ENCODE measurements at regions not wholly inside any gene's neighbourhood (a gene's known extent, or its start where the extent isn't known, plus 50 kb on each side); places are given as distances from the start of the nearest gene placed in this dataset.

DNA sequence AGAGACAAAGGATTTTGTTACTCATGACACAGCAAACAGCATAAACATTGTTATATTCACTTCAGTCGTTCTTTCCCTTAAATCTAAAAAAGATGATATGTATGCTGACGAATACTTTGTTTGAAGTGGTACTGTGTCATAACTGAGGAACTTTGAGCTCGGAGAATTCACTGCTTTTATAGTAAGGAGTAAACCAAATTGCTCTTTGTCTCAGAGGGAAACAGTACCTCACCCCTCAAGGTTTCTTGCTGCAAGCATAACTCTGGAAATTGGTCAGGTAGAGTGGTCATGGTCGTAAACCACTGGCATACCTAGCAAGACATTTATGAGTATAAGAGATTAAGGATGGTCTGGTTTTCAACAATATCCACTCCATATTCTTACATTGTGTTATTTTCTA, 160.2 kb upstream of the OR4E1 start:
- TF ChIP-seq, protein P1, sequence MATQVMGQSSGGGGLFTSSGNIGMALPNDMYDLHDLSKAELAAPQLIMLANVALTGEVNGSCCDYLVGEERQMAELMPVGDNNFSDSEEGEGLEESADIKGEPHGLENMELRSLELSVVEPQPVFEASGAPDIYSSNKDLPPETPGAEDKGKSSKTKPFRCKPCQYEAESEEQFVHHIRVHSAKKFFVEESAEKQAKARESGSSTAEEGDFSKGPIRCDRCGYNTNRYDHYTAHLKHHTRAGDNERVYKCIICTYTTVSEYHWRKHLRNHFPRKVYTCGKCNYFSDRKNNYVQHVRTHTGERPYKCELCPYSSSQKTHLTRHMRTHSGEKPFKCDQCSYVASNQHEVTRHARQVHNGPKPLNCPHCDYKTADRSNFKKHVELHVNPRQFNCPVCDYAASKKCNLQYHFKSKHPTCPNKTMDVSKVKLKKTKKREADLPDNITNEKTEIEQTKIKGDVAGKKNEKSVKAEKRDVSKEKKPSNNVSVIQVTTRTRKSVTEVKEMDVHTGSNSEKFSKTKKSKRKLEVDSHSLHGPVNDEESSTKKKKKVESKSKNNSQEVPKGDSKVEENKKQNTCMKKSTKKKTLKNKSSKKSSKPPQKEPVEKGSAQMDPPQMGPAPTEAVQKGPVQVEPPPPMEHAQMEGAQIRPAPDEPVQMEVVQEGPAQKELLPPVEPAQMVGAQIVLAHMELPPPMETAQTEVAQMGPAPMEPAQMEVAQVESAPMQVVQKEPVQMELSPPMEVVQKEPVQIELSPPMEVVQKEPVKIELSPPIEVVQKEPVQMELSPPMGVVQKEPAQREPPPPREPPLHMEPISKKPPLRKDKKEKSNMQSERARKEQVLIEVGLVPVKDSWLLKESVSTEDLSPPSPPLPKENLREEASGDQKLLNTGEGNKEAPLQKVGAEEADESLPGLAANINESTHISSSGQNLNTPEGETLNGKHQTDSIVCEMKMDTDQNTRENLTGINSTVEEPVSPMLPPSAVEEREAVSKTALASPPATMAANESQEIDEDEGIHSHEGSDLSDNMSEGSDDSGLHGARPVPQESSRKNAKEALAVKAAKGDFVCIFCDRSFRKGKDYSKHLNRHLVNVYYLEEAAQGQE (IDR thresholded peaks at IDR 0.05; ENCODE audit: insufficient read depth in 1 of 2, low read depth in 2 of 2, low read length in 1 of 2) = no peak
- TF ChIP-seq, protein P2, sequence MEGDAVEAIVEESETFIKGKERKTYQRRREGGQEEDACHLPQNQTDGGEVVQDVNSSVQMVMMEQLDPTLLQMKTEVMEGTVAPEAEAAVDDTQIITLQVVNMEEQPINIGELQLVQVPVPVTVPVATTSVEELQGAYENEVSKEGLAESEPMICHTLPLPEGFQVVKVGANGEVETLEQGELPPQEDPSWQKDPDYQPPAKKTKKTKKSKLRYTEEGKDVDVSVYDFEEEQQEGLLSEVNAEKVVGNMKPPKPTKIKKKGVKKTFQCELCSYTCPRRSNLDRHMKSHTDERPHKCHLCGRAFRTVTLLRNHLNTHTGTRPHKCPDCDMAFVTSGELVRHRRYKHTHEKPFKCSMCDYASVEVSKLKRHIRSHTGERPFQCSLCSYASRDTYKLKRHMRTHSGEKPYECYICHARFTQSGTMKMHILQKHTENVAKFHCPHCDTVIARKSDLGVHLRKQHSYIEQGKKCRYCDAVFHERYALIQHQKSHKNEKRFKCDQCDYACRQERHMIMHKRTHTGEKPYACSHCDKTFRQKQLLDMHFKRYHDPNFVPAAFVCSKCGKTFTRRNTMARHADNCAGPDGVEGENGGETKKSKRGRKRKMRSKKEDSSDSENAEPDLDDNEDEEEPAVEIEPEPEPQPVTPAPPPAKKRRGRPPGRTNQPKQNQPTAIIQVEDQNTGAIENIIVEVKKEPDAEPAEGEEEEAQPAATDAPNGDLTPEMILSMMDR (IDR thresholded peaks at IDR 0.05) = no peak
- TF ChIP-seq TCF7L2 (IDR thresholded peaks at IDR 0.05; ENCODE audit: low read depth, low read length) = no peak
- TF ChIP-seq POLR2AphosphoS5 (IDR thresholded peaks at IDR 0.05; ENCODE audit: low read depth, low read length) = no peak
- no peak for TF ChIP-seq SIN3A (IDR thresholded peaks at IDR 0.05; ENCODE audit: borderline replicate concordance, insufficient read depth, low read depth, low read length)
- no TSS peak for BruUV-seq (replicated peaks)
- Histone ChIP-seq H3K4me1 (ENCODE audit: control insufficient read depth, insufficient read depth, low read length) (no peaks in the 10 kb centered on the region), H3K36me3 (ENCODE audit: control insufficient read depth, insufficient read depth, low read length) (no peaks in the 10 kb centered on the region), H3K27me3 (ENCODE audit: control insufficient read depth, insufficient read depth, low read length) (no peaks in the 10 kb centered on the region), H3K4me3 (ENCODE audit: low read depth in 2 of 2, low read length in 2 of 2) (no peak overlapping the region), H3K9me3 (ENCODE audit: control insufficient read depth, insufficient read depth, low read depth, low read length) (no peaks in the 10 kb centered on the region), H3K27ac (ENCODE audit: low read length) (no peak overlapping the region)
- in situ Hi-C loops (cut with HindIII; ENCODE audit: low pct_unique_long_range_greater_than_20kb, low sequenced_read_pairs) (no loop called here), intact Hi-C loops (cut with micrococcal nuclease; ENCODE audit: unreplicated experiment) (no loop called here)
- DNase-seq (ENCODE audit: low read depth, low spot score) (no peak), ATAC-seq (no peak)
- ChIA-PET POLR2A (no interaction called here), CTCF (no interaction called here)

DNA sequence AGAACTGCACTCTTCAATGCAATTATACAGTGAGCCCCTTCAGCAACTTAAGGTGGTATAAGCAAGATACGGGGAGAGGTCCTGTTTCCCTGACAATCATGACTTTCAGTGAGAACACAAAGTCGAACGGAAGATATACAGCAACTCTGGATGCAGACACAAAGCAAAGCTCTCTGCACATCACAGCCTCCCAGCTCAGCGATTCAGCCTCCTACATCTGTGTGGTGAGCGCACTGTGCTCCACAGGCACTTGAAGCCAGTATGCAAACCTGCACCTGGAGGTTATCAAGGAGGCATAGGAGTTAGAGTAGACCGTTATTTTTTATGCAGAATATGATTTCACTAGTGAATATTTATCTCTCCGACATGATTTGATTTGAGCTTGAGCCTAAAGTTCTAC, 152.2 kb upstream of the OR4E1 start:
- ChIA-PET POLR2A (no interaction called here), CTCF (no interaction called here)
- H3K36me3 ChIP-seq (ENCODE audit: control insufficient read depth, insufficient read depth, low read length) = no peaks in the 10 kb centered on the region
- H3K27ac ChIP-seq (ENCODE audit: low read length) = no peak overlapping the region
- H3K4me1 ChIP-seq (ENCODE audit: control insufficient read depth, insufficient read depth, low read length) = no peaks in the 10 kb centered on the region
- DNase-seq (ENCODE audit: low read depth, low spot score) (no peak), ATAC-seq (no peak)
- H3K4me3 ChIP-seq (ENCODE audit: low read depth in 2 of 2, low read length in 2 of 2) = no peak overlapping the region
- no TSS peak for BruUV-seq (replicated peaks)
- intact Hi-C loops (cut with micrococcal nuclease; ENCODE audit: unreplicated experiment) (no loop called here), in situ Hi-C loops (cut with HindIII; ENCODE audit: low pct_unique_long_range_greater_than_20kb, low sequenced_read_pairs) (no loop called here)
- H3K27me3 ChIP-seq (ENCODE audit: control insufficient read depth, insufficient read depth, low read length) = peaks cover 2% of the 10 kb centered on the region; the same call in 1 of the 2 replicates
- no peak for TF ChIP-seq TCF7L2 (IDR thresholded peaks at IDR 0.05; ENCODE audit: low read depth, low read length)
- TF ChIP-seq, protein P1 (IDR thresholded peaks at IDR 0.05; ENCODE audit: insufficient read depth in 1 of 2, low read depth in 2 of 2, low read length in 1 of 2) = no peak
- TF ChIP-seq, protein P2 (IDR thresholded peaks at IDR 0.05) = no peak
- no peak for TF ChIP-seq SIN3A (IDR thresholded peaks at IDR 0.05; ENCODE audit: borderline replicate concordance, insufficient read depth, low read depth, low read length)
- TF ChIP-seq POLR2AphosphoS5 (IDR thresholded peaks at IDR 0.05; ENCODE audit: low read depth, low read length) = no peak
- H3K9me3 ChIP-seq (ENCODE audit: control insufficient read depth, insufficient read depth, low read depth, low read length) = no peaks in the 10 kb centered on the region
